HCT116 (cell line): ENCODE measurements at regions not wholly inside any gene's neighbourhood (a gene's known extent, or its start where the extent isn't known, plus 50 kb on each side); places are given as distances from the start of the nearest gene placed in this dataset.

Experiments used
- ATAC-seq: fragments of 200-7000 bp; cut with Tn5 transposase; 2 replicates; pipeline ENCODE4 v1.9.1; 2020; ENCODE audit warnings: mild to moderate bottlenecking, moderate library complexity
- BruUV-seq: library from RNA; stranded (reverse); fragments of 400-500 nt; replicated peaks from 2 replicates; lab custom pipeline; 2021; lab: Mats Ljungman, UMichigan
- CTCF ChIA-PET: fragments of 300-600 bp; sonication (Branson Sonifier 250); formaldehyde crosslinking; loops from one replicate; lab custom pipeline; 2021; ENCODE audit warnings: antibody characterized with exemption; lab: Charles Lee
- POLR2A ChIA-PET: fragments of 300-600, 350-600 bp; sonication (Branson Sonifier 250); formaldehyde crosslinking; loops from one replicate; lab custom pipeline; 2021; ENCODE audit warnings: antibody characterized with exemption; lab: Charles Lee
- RAD21 ChIA-PET, 2 experiments: fragments of 300-600 bp; sonication (Branson Sonifier 250); formaldehyde crosslinking; loops; one replicate each; lab custom pipeline; 2023; ENCODE audit warnings: low total read pairs in 2 of 2; ENCODE audit not compliant: uncharacterized antibody in 2 of 2, unreplicated experiment in 2 of 2, low non-redundant PET in 1 of 2; lab: Charles Lee
- DNase-seq: peaks from one replicate; pipeline ENCODE4 v3.0.0-alpha.2; 2010; ENCODE audit warnings: low read depth, low spot score
- H2AFZ ChIP-seq: fragments of 200-600 bp; shearing (Covaris generic), sonication (generic); 2 replicates; pipeline ENCODE4 v1.6.1; 2017; ENCODE audit warnings: low read depth, mixed run types, mixed read lengths, antibody characterized with exemption, low read length; ENCODE audit not compliant: poor library complexity, severe bottlenecking
- H3K27ac ChIP-seq: 2 replicates; pipeline ENCODE4 v1.5.1; 2012; ENCODE audit warnings: low read depth, low read length
- H3K27me3 ChIP-seq: fragments of 200-600 bp; sonication (generic); 2 replicates; pipeline ENCODE4 v1.6.1; 2016; ENCODE audit warnings: mixed run types, low read length, mixed read lengths; ENCODE audit not compliant: insufficient read depth
- H3K36me3 ChIP-seq, 2 experiments: fragments of 200-500 bp in 1 of 2; fragments of 200-600 bp in 1 of 2; sonication (Bioruptor generic) in 1 of 2; sonication (generic) in 1 of 2; 2 replicates each; pipeline versions ENCODE4 v1.5.1 to v1.6.1; 2014 to 2016; ENCODE audit warnings: low read length in 2 of 2, inconsistent platforms in 1 of 2, mixed read lengths in 1 of 2, mixed run types in 1 of 2; ENCODE audit not compliant: insufficient read depth in 2 of 2, control insufficient read depth in 1 of 2
- H3K4me1 ChIP-seq, 2 experiments: fragments of 200-600 bp in 1 of 2; sonication (generic) in 1 of 2; 2 replicates each; pipeline versions ENCODE4 v1.5.1 to v1.6.1; 2012 to 2017; ENCODE audit warnings: low read length in 2 of 2, inconsistent platforms in 1 of 2, mild to moderate bottlenecking in 1 of 2, mixed read lengths in 1 of 2, mixed run types in 1 of 2, moderate library complexity in 1 of 2; ENCODE audit not compliant: insufficient read depth in 2 of 2, control insufficient read depth in 1 of 2
- H3K4me2 ChIP-seq: fragments of 200-600 bp; sonication (generic); 2 replicates; pipeline ENCODE4 v1.6.1; 2017; ENCODE audit warnings: mixed run types, low read length, mixed read lengths
- H3K4me3 ChIP-seq, 2 experiments: fragments of 200-600 bp in 1 of 2; sonication (generic) in 1 of 2; replicated peaks in 1 of 2; 2 replicates each; pipeline ENCODE4 v1.5.1; 2011 to 2016; ENCODE audit warnings: low read length in 2 of 2, control low read depth in 1 of 2, low read depth in 1 of 2, mild to moderate bottlenecking in 1 of 2, mixed read lengths in 1 of 2, mixed run types in 1 of 2
- H3K79me2 ChIP-seq: fragments of 200-600 bp; sonication (generic); 2 replicates; pipeline ENCODE4 v1.6.1; 2017; ENCODE audit warnings: mild to moderate bottlenecking, mixed run types, low read length, moderate library complexity, mixed read lengths; ENCODE audit not compliant: insufficient read depth
- H3K9ac ChIP-seq: fragments of 200-600 bp; sonication (generic); 2 replicates; pipeline ENCODE4 v1.6.1; 2016; ENCODE audit warnings: low read length, mixed read lengths
- H3K9me2 ChIP-seq: fragments of 200-600 bp; sonication (generic), shearing (Covaris generic); 2 replicates; pipeline ENCODE4 v1.6.1; 2017; ENCODE audit warnings: mixed run types, mild to moderate bottlenecking, moderate library complexity; ENCODE audit not compliant: insufficient read depth
- H3K9me3 ChIP-seq, 2 experiments: fragments of 200-500 bp in 1 of 2; fragments of 200-600 bp in 1 of 2; sonication (Bioruptor generic) in 1 of 2; sonication (generic) in 1 of 2; 2 replicates each; pipeline ENCODE4 v1.6.1; 2014 to 2017; ENCODE audit warnings: low read length in 2 of 2, mixed read lengths in 2 of 2, inconsistent platforms in 1 of 2, low read depth in 1 of 2, mild to moderate bottlenecking in 1 of 2, mixed run types in 1 of 2, moderate library complexity in 1 of 2; ENCODE audit not compliant: control insufficient read depth in 1 of 2, insufficient read depth in 1 of 2
- H4K20me1 ChIP-seq: fragments of 200-600 bp; sonication (generic), shearing (Covaris generic); 2 replicates; pipeline ENCODE4 v1.6.1; 2017; ENCODE audit warnings: mixed run types, mild to moderate bottlenecking, moderate library complexity; ENCODE audit not compliant: insufficient read depth
- ATF3 ChIP-seq: IDR thresholded peaks from 2 replicates; pipeline ENCODE4 v1.6.1; 2012
- ELF1 ChIP-seq: IDR thresholded peaks from 2 replicates; pipeline ENCODE4 v1.6.1; 2012; ENCODE audit warnings: low read depth, borderline replicate concordance
- EZH2phosphoT487 ChIP-seq: fragments of 200-600 bp; IDR thresholded peaks from 2 replicates; pipeline ENCODE4 v1.6.1; 2018; ENCODE audit warnings: antibody characterized with exemption, borderline replicate concordance
- JUND ChIP-seq: IDR thresholded peaks from 2 replicates; pipeline ENCODE4 v1.6.1; 2012
- MAX ChIP-seq: IDR thresholded peaks from 2 replicates; pipeline ENCODE4 v1.6.1; 2012
- RAD21 ChIP-seq: IDR thresholded peaks from 2 replicates; pipeline ENCODE4 v1.6.1; 2012; ENCODE audit warnings: low read depth, mild to moderate bottlenecking
- REST ChIP-seq: IDR thresholded peaks from 2 replicates; pipeline ENCODE4 v1.6.1; 2012; ENCODE audit warnings: low read depth
- SIN3A ChIP-seq: IDR thresholded peaks from 2 replicates; pipeline ENCODE4 v1.6.1; 2012; ENCODE audit warnings: low read depth
- SRF ChIP-seq: IDR thresholded peaks from 2 replicates; pipeline ENCODE4 v1.6.1; 2012; ENCODE audit warnings: low read depth
- ZNF274 ChIP-seq: fragments of 200-500 bp; sonication (Bioruptor generic); IDR thresholded peaks from 2 replicates; pipeline ENCODE4 v1.6.1; 2014; ENCODE audit warnings: mild to moderate bottlenecking, low read depth, low read length, inconsistent platforms
- intact Hi-C: fragments of 100-400 bp; cut with micrococcal nuclease; formaldehyde crosslinking; loops from 2 replicates; pipeline ENCODE4 v1.10.0; 2022

GRCh38 chr6:85004361-85004995 lies 240.1 kb upstream of the TBX18 start:
- H3K4me3 ChIP-seq = no peak overlapping the region
- ChIA-PET POLR2A (no interaction called here), CTCF (no interaction called here), RAD21 (no interaction called here)
- no peak overlapping the region for H3K9ac ChIP-seq
- DNase-seq (no peak), ATAC-seq (no peak)
- H4K20me1 ChIP-seq = no peaks in the 10 kb centered on the region
- H3K36me3 ChIP-seq = no peaks in the 10 kb centered on the region
- no peak for TF ChIP-seq SIN3A
- TF ChIP-seq REST = no peak
- no peak for TF ChIP-seq JUND
- no peak for TF ChIP-seq SRF
- no peak for TF ChIP-seq ELF1
- TF ChIP-seq ATF3 = no peak
- TF ChIP-seq RAD21 = no peak
- no peak for TF ChIP-seq EZH2phosphoT487
- no peak for TF ChIP-seq MAX
- TF ChIP-seq ZNF274 = no peak
- no peaks in the 10 kb centered on the region for H3K79me2 ChIP-seq
- no peaks in the 10 kb centered on the region for H3K4me1 ChIP-seq
- no peaks in the 10 kb centered on the region for H3K9me2 ChIP-seq
- intact Hi-C loops = no loop called here
- no TSS peak for BruUV-seq
- H3K27ac ChIP-seq = no peak overlapping the region
- H3K9me3 ChIP-seq = no peaks in the 10 kb centered on the region
- peaks cover 9% of the 10 kb centered on the region; the same call in 1 of the 2 replicates for H3K27me3 ChIP-seq
- H3K4me2 ChIP-seq = no peak overlapping the region
- no peak overlapping the region for H2AFZ ChIP-seq
